ENCODE measurements at regions not wholly inside any gene's neighbourhood (a gene's known extent, or its start where the extent isn't known, plus 50 kb on each side); places are given as distances from the start of the nearest gene placed in this dataset.
"Not testable (repeated sequence)": the region's sequence is repeated elsewhere in the genome, so short reads cannot be mapped to it uniquely, and the experiment has no call there.

- not testable (repeated sequence) for DNase-seq (ENCODE audit: insufficient read length, low spot score); FAIRE-seq
Observed at GRCh38 chr7:35152059-35152458, 101.8 kb downstream of the TBX20 start.

- peak; percentile 53 for FAIRE-seq
- not testable (repeated sequence) for DNase-seq (ENCODE audit: insufficient read length, low spot score)
Observed at GRCh38 chr7:35148030-35148429, 105.9 kb downstream of the TBX20 start.

GRCh38 chr7:35142125-35142524 is 104.8 kb upstream of the DPY19L1 start:
- FAIRE-seq, result peak; percentile 11
- DNase-seq (ENCODE audit: insufficient read length, low spot score), result not testable (repeated sequence)

GRCh38 chr7:35139281-35139680 is 102.0 kb upstream of the DPY19L1 start:
- FAIRE-seq; DNase-seq (ENCODE audit: insufficient read length, low spot score): not testable (repeated sequence)

- DNase-seq (ENCODE audit: insufficient read length, low spot score), result not testable (repeated sequence)
- peak; percentile 86 for FAIRE-seq
Observed at GRCh38 chr7:35133465-35133864, 96.2 kb upstream of the DPY19L1 start.

GRCh38 chr7:35133011-35133410 is 95.7 kb upstream of the DPY19L1 start:
- DNase-seq (ENCODE audit: insufficient read length, low spot score); FAIRE-seq: not testable (repeated sequence)

GRCh38 chr7:35128662-35129061 is 91.4 kb upstream of the DPY19L1 start:
- not testable (repeated sequence) for FAIRE-seq

GRCh38 chr7:35118526-35118925 is 81.2 kb upstream of the DPY19L1 start:
- peak; percentile 98 for FAIRE-seq
- DNase-seq (ENCODE audit: insufficient read length, low spot score), result not testable (repeated sequence)

More at GRCh38 chr7:35128662-35129061, 91.4 kb upstream of the DPY19L1 start:
- not testable (repeated sequence) for DNase-seq (ENCODE audit: insufficient read length, low spot score)

- DNase-seq (ENCODE audit: insufficient read length, low spot score), result not testable (repeated sequence)
- peak; percentile 100 for FAIRE-seq
Observed at GRCh38 chr7:35106667-35107066, 69.4 kb upstream of the DPY19L1 start.

- FAIRE-seq; DNase-seq (ENCODE audit: insufficient read length, low spot score): not testable (repeated sequence)
Observed at GRCh38 chr7:35105511-35105910, 68.2 kb upstream of the DPY19L1 start.

GRCh38 chr7:35102845-35103244 is 65.6 kb upstream of the DPY19L1 start:
- peak; percentile 33 for FAIRE-seq
- DNase-seq (ENCODE audit: insufficient read length, low spot score), result not testable (repeated sequence)

- not testable (repeated sequence) for DNase-seq (ENCODE audit: insufficient read length, low spot score); FAIRE-seq
Observed at GRCh38 chr7:35092961-35093360, 55.7 kb upstream of the DPY19L1 start.
